Activated CD8-positive, alpha-beta memory T cell treated with anti-CD3 and anti-CD28 coated beads, Interleukin-2, amount 50 U/mL, for 48 hours (primary cell): ENCODE measurements at regions not wholly inside any gene's neighbourhood (a gene's known extent, or its start where the extent isn't known, plus 50 kb on each side); places are given as distances from the start of the nearest gene placed in this dataset.
"Not testable (repeated sequence)": the region's sequence is repeated elsewhere in the genome, so short reads cannot be mapped to it uniquely, and the experiment has no call there.

Experiments
- DNase-seq: peaks from one replicate; pipeline ENCODE4 v3.0.0-alpha.2; 2020

- DNase-seq, result no peak
Observed at GRCh38 chr1:81187635-81188034, 613.1 kb upstream of the ADGRL2 start.

GRCh38 chr1:81186261-81186660 lies 614.5 kb upstream of the ADGRL2 start:
- DNase-seq, result no peak

- DNase-seq, result no peak
Observed at GRCh38 chr1:81183553-81183952, 617.2 kb upstream of the ADGRL2 start.

GRCh38 chr1:81183051-81183450 lies 617.7 kb upstream of the ADGRL2 start:
- DNase-seq, result no peak

GRCh38 chr1:81179242-81179641 lies 621.5 kb upstream of the ADGRL2 start:
- no peak for DNase-seq

GRCh38 chr1:81178431-81179093 lies 622.2 kb upstream of the ADGRL2 start:
- DNase-seq, result not testable (repeated sequence)

- no peak for DNase-seq
Observed at GRCh38 chr1:81174811-81175476, 625.8 kb upstream of the ADGRL2 start.

GRCh38 chr1:81174052-81174451 lies 626.7 kb upstream of the ADGRL2 start:
- DNase-seq, result no peak

GRCh38 chr1:81172483-81172882 lies 628.3 kb upstream of the ADGRL2 start:
- DNase-seq, result no peak

GRCh38 chr1:81170721-81171120 lies 630.0 kb upstream of the ADGRL2 start:
- no peak for DNase-seq

- DNase-seq, result no peak
Observed at GRCh38 chr1:81165963-81166362, 634.8 kb upstream of the ADGRL2 start.

- DNase-seq, result no peak
Observed at GRCh38 chr1:81160696-81161095, 640.0 kb upstream of the ADGRL2 start.

- DNase-seq, result no peak
Observed at GRCh38 chr1:81158592-81158991, 642.1 kb upstream of the ADGRL2 start.

- DNase-seq, result no peak
Observed at GRCh38 chr1:81157686-81158085, 643.0 kb upstream of the ADGRL2 start.

GRCh38 chr1:81156887-81157286 lies 643.8 kb upstream of the ADGRL2 start:
- DNase-seq, result no peak

- no peak for DNase-seq
Observed at GRCh38 chr1:81155131-81155530, 645.6 kb upstream of the ADGRL2 start.

GRCh38 chr1:81151206-81151605 lies 649.5 kb upstream of the ADGRL2 start:
- DNase-seq, result no peak

- no peak for DNase-seq
Observed at GRCh38 chr1:81149649-81150325, 650.9 kb upstream of the ADGRL2 start.

GRCh38 chr1:81144240-81144825 lies 656.4 kb upstream of the ADGRL2 start:
- no peak for DNase-seq

GRCh38 chr1:81142099-81142826 lies 658.5 kb upstream of the ADGRL2 start:
- DNase-seq, result no peak

- DNase-seq, result no peak
Observed at GRCh38 chr1:81135524-81135923, 665.2 kb upstream of the ADGRL2 start.

GRCh38 chr1:81129776-81130175 lies 671.0 kb upstream of the ADGRL2 start:
- no peak for DNase-seq

GRCh38 chr1:81129366-81129765 lies 671.4 kb upstream of the ADGRL2 start:
- no peak for DNase-seq
